ENCODE measurements at regions not wholly inside any gene's neighbourhood (a gene's known extent, or its start where the extent isn't known, plus 50 kb on each side); places are given as distances from the start of the nearest gene placed in this dataset.

DNA sequence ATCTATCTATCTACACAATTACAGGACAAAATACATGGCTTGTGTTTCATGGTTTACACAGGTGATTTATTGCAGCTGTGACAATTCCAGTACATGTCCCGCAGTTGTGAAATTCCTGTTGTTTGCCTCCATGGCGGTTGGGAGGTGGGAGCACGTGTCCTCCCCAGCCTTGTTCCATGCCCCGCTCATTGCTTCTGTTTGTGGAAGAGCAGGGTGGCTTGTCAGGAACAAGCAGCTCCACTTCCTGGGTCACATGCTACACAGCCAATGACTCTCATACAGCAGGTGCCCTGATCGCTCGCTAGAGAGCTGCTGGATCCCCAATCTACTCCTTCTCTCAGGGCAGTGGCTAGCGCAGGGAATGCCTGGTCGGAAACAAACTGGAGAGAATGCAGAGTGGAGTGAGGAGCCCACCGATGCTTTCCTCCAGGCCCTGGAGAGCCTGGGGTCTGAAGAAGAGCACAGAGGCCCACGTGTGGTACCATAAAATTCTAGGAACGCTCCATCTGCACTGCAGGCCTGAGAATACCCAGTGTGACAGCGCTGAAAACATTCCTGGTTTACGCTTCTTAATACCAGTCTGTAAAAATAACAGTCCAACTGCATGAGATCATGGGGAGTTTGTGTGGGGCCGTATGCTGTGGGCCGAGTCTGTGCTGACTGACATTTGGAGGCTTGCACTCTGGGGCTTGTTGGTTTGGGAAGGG, 270.6 kb upstream of the RGMA start:
- TF ChIP-seq, protein P1, sequence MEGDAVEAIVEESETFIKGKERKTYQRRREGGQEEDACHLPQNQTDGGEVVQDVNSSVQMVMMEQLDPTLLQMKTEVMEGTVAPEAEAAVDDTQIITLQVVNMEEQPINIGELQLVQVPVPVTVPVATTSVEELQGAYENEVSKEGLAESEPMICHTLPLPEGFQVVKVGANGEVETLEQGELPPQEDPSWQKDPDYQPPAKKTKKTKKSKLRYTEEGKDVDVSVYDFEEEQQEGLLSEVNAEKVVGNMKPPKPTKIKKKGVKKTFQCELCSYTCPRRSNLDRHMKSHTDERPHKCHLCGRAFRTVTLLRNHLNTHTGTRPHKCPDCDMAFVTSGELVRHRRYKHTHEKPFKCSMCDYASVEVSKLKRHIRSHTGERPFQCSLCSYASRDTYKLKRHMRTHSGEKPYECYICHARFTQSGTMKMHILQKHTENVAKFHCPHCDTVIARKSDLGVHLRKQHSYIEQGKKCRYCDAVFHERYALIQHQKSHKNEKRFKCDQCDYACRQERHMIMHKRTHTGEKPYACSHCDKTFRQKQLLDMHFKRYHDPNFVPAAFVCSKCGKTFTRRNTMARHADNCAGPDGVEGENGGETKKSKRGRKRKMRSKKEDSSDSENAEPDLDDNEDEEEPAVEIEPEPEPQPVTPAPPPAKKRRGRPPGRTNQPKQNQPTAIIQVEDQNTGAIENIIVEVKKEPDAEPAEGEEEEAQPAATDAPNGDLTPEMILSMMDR (IDR thresholded peaks at IDR 0.05; ENCODE audit: insufficient read depth, low read length), result no peak
- TF ChIP-seq SPI1 (IDR thresholded peaks at IDR 0.05; ENCODE audit: borderline replicate concordance, low read depth), result no peak

All from HL-60 (cell line).